GM20431 (cell line): ENCODE measurements at regions not wholly inside any gene's neighbourhood (a gene's known extent, or its start where the extent isn't known, plus 50 kb on each side); places are given as distances from the start of the nearest gene placed in this dataset.

Experiments used
- in situ Hi-C: fragments of 300-500 bp; cut with MseI, MboI; formaldehyde crosslinking; loops from one replicate; pipeline ENCODE4 v1.15.0; 2020; ENCODE audit warnings: low sequenced_read_pairs; ENCODE audit not compliant: unreplicated experiment

- in situ Hi-C loops, result no loop called here
These were observed 251.2 kb downstream of the BRD1 start for GRCh38 chr22:49576241-49577141.

GRCh38 chr22:49575703-49576081 lies 252.0 kb downstream of the BRD1 start:
- in situ Hi-C loops, result no loop called here

GRCh38 chr22:49574881-49575702 lies 252.6 kb downstream of the BRD1 start:
- in situ Hi-C loops, result no loop called here

- in situ Hi-C loops, result no loop called here
These were observed 253.3 kb downstream of the BRD1 start for GRCh38 chr22:49574205-49574880.

- in situ Hi-C loops, result no loop called here
These were observed 254.4 kb downstream of the BRD1 start for GRCh38 chr22:49573109-49573765.

DNA sequence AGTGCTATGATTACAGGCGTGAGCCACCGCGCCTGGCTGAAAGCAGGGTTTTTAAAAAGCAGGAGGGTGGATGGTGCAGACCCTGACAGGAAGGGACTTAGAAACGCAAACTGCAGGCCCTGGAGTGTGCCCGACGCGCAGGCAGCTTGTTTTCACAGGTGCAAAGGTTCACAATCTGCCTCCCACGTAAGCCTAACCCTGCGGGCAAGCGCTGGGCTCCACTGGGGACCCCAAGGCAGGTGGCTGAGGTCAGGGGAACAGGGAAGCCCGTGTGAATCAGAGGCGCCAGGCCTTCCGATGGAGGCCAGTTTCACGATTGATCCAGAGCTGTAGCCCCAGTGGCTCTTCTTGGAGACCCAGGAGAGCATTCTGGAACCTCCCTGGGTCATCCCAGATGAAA lies 256.3 kb downstream of the BRD1 start:
- in situ Hi-C loops, result no loop called here

DNA sequence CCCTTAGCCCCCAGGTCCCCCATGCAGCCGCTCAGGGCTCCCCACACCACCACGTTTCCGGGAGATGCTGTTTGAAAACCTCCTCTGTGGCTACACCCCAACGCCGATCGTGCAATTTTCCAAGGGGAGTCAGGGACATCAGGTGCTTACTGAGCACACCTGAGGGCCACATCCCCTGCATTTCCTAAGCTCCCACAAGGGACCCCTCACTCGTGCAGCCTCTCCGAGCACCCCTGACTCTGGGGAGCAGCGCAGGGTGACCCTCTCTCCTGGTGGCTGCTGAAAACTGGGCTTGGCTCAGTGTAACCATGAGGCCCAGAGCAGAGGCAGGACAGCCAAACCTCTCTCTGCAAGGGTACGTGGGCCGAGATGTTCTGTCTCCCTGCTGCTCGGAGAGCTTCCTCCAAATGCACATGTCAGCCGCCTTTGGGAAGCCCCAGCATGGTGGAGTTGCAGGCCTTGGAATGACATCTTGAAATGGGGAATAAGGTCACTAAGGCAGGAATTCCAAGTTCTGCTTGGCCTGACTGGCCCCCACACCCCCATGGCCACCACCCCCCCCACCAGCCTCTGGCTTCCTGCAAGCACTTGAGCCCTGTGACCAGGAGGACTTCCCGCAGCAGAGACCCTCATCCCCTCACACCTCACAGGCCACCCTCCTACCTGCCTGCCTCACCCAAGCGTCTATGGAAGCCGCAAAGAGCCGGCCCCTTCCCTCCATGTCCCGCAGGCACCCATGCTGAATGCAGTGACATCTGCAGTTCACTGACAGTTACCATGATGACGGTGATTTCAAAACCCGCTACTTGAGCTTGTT lies 257.4 kb downstream of the BRD1 start:
- in situ Hi-C loops, result no loop called here

DNA sequence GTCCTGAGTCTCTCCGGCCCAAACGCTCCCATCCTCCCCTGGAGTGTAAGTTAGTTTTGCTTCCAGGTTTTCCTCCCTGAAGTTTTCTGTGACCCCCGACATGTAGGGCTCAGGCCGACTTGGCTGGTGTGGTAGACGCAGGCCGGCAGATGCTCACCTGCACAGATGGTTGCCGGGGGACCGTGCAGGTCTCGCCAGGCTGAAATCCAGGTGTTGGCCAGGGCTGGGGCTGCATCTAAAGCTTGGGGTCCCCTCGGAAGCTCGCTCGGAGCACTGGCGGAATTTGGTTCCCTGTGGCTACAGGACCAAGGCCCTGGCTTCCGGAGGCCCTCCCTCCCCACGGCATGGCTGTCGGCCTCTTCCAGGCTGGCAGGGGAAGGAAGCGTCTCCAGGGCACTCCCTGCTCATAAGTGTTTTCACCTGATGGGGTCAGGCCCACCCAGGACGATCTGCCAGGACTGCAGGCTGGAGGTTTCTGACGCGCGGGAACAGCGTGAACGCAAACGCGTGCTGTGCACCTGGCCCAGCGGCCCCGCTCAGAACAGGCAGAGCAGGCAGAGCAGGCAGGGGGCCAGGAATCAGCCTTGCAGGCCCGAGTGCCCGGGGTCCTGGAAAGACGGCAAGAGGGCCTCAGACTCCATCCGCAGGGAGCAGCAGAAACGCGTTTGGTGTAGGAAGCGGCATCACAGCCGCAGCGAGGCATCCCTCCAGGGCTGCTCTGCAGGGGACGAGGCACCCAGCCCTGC lies 258.2 kb downstream of the BRD1 start:
- in situ Hi-C loops, result no loop called here

DNA sequence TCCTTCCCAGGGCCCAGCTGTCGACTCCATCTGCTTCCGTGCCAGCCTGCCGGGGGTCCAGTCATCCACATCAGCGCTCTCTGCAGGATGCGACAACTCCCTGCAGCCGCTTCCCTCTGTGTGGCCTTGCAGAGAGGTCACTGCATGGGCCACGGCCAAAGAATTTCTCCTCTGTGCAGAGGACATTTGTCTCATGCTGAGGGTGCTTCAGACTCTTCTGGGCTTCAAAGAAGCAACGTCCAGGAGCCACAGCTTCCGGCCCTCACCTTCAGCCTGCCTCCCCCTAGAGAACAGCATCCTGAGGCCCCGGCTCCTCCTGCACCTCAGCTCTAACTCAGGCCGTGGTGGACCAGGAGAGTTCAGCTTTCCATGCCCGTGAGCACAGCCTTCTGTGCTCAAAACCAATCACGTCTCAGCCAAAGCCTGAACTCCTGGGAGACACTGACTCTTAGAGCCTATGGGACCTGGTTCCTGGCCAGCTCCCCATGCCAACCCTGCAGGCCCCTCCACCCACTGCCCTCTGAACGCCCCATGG lies 258.9 kb downstream of the BRD1 start:
- in situ Hi-C loops, result no loop called here

- in situ Hi-C loops, result no loop called here
These were observed 259.5 kb downstream of the BRD1 start for GRCh38 chr22:49567899-49568750.

DNA sequence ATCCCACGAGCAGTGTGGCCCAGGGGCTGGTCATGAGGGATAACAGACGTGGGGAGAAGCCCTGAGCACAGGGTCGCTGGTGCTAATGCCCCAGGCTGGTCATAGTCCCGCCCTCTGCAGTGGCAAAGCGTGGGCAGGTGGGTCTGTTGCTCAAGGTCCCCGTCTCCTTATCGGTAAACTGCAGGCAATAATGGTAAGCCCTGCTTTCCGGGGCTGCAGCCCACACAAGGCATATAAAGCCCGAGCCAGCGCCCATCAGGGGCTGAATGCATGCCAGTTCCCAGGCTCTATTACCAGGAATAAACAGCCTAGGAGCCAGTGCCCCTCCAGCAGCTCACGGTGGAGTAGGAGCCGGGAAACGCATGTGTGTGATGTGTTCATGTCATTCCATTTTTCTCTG lies 261.0 kb downstream of the BRD1 start:
- in situ Hi-C loops, result no loop called here

DNA sequence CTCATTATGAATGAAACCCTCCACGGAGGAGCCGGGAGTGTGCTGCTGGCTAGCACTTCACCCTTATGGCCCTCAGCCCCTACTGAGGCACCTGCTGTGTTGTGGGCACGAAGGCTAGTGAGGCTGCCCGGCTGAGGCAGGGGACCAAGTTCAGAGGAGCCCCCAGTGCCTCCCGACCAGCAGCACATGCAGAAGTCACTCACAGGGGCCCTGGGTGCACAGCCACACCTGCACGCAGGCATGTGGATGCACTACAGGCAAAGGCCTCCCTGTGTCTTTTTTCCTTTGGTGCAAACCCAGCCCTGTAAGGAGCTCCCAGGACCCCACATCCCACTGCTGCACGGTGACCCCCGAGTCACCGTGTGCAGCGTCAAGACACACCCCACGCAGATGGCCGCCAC lies 261.5 kb downstream of the BRD1 start:
- in situ Hi-C loops, result no loop called here

GRCh38 chr22:49565516-49565855 lies 262.2 kb downstream of the BRD1 start:
- in situ Hi-C loops, result no loop called here

DNA sequence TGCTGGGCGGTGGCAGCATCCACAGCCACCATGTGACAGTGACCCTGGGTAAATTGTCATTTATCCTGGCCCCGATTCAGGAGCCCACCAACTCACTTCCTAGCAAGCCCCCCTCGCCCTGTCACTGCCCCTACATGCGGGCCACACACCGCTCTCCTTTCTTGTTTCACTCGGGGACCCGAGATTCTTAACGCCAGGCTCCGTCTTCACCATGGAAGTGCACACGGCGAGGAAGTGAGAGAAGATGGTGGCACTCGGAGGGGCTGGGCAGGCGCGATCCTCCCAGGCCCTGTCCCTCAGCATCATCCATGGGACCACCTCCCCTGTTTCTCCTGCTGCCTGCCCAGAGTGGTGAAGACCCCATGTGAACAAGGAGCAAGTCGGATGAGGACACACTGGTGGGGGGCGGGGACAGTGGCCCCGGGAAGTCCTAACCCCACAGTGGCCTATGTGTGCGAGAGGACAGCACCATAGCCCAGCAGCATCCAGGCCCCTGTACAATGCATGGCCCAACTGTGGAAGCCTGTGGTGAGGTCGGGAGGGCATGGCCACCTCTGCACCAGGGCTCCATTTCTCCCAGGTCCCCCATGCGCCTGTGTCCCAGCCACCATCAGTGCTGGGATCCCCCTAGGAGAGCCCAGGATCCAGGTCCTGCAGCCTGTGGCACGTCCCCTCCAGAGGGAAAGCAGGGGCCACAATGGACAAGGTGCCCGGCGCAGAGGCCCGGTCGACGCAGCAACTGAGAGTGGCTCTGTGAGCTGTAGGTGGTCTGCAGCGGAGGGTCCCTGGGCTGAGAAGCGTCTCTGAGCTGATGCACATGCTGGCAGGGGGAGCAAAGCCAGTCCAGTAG lies 262.8 kb downstream of the BRD1 start:
- in situ Hi-C loops, result no loop called here

- in situ Hi-C loops, result no loop called here
These were observed 263.6 kb downstream of the BRD1 start for GRCh38 chr22:49564054-49564453.

GRCh38 chr22:49562685-49563249 lies 264.9 kb downstream of the BRD1 start:
- in situ Hi-C loops, result no loop called here
